HEK293 (cell line): ENCODE measurements at regions not wholly inside any gene's neighbourhood (a gene's known extent, or its start where the extent isn't known, plus 50 kb on each side); places are given as distances from the start of the nearest gene placed in this dataset.
A peak's percentile ranks its signal among the peaks of the same experiment; 100 is the strongest.

Experiments
- CTCF ChIA-PET: fragments of 350-600 bp; formaldehyde crosslinking; extraction: SDS; loops from one replicate; lab custom pipeline; 2021; ENCODE audit warnings: antibody characterized with exemption; lab: Yijun Ruan, JAX
- POLR2A ChIA-PET: fragments of 300-600 bp; formaldehyde crosslinking; extraction: SDS; loops from one replicate; lab custom pipeline; 2020; ENCODE audit warnings: antibody characterized with exemption, inconsistent platforms; lab: Yijun Ruan, JAX
- H3K27ac ChIP-seq: fragments of 200-500 bp; sonication (Bioruptor generic); 2 replicates; pipeline ENCODE4 v1.5.1; 2014; ENCODE audit warnings: low read depth, low read length, control low read depth, inconsistent platforms; ENCODE audit errors: extremely low read depth
- H3K36me3 ChIP-seq, 2 experiments: fragments of 200-500 bp in 1 of 2; sonication (Bioruptor generic) in 1 of 2; 1 replicate in 1 of 2; 2 replicates in 1 of 2; pipeline ENCODE4 v1.5.1; 2014 to 2017; ENCODE audit warnings: inconsistent platforms in 2 of 2, low read length in 2 of 2; ENCODE audit not compliant: control insufficient read depth in 2 of 2, insufficient read depth in 1 of 2
- H3K4me1 ChIP-seq: fragments of 200-500 bp; sonication (Bioruptor generic); 2 replicates; pipeline ENCODE4 v1.5.1; 2014; ENCODE audit warnings: mild to moderate bottlenecking, low read length, inconsistent platforms; ENCODE audit not compliant: control insufficient read depth, insufficient read depth
- H3K4me3 ChIP-seq: 2 replicates; pipeline ENCODE4 v1.5.1; 2011; ENCODE audit warnings: low read depth, mild to moderate bottlenecking, control low read depth, low read length, moderate library complexity
- H3K9me3 ChIP-seq: fragments of 200-500 bp; sonication (Bioruptor generic); 2 replicates; pipeline ENCODE4 v1.5.1; 2014; ENCODE audit warnings: low read depth, low read length, inconsistent platforms; ENCODE audit not compliant: control insufficient read depth, insufficient read depth
- BCL11B ChIP-seq: fragments of 450-650 bp; formaldehyde crosslinking; IDR thresholded peaks from 2 replicates; pipeline ENCODE4 v1.5.1; 2016; ENCODE audit warnings: low read depth, missing biosample characterization, missing genetic modification characterization
- OSR2 ChIP-seq: fragments of 450-650 bp; formaldehyde crosslinking; IDR thresholded peaks from 2 replicates; pipeline ENCODE4 v1.5.1; 2016; ENCODE audit warnings: missing biosample characterization, missing genetic modification characterization
- TCF7L2 ChIP-seq: IDR thresholded peaks from 2 replicates; pipeline ENCODE4 v1.6.1; 2011; ENCODE audit warnings: low read depth, mild to moderate bottlenecking, inconsistent platforms, low read length, moderate library complexity, borderline replicate concordance
- ZNF146 ChIP-seq: fragments of 450-650 bp; formaldehyde crosslinking; IDR thresholded peaks from 2 replicates; pipeline ENCODE4 v1.5.1; 2016; ENCODE audit warnings: missing biosample characterization, missing genetic modification characterization
- ZNF341 ChIP-seq: fragments of 450-650 bp; formaldehyde crosslinking; IDR thresholded peaks from 2 replicates; pipeline ENCODE4; 2016; ENCODE audit warnings: low read depth, missing biosample characterization, missing genetic modification characterization
- ZNF48 ChIP-seq: fragments of 450-650 bp; formaldehyde crosslinking; IDR thresholded peaks from 2 replicates; pipeline ENCODE4 v1.5.1; 2016; ENCODE audit warnings: missing biosample characterization, missing genetic modification characterization
- ZNF521 ChIP-seq: fragments of 450-650 bp; formaldehyde crosslinking; IDR thresholded peaks from 2 replicates; pipeline ENCODE4 v1.5.1; 2017; ENCODE audit warnings: missing biosample characterization, mild to moderate bottlenecking, missing genetic modification characterization
- ZNF747 ChIP-seq: fragments of 450-650 bp; formaldehyde crosslinking; IDR thresholded peaks from 2 replicates; pipeline ENCODE4 v1.5.1; 2016; ENCODE audit warnings: missing biosample characterization, missing genetic modification characterization
- TF ChIP-seq, protein P1 (sequence below): fragments of 450-650 bp; formaldehyde crosslinking; IDR thresholded peaks from 2 replicates; pipeline ENCODE4 v1.5.1; 2016; ENCODE audit warnings: missing biosample characterization, missing genetic modification characterization
- TF ChIP-seq, protein P2 (sequence below): fragments of 450-650 bp; formaldehyde crosslinking; IDR thresholded peaks from 2 replicates; pipeline ENCODE4 v1.5.1; 2016; ENCODE audit warnings: missing biosample characterization, missing genetic modification characterization
- TF ChIP-seq, protein P3 (sequence below): fragments of 450-650 bp; formaldehyde crosslinking; IDR thresholded peaks from 2 replicates; pipeline ENCODE4 v1.5.1; 2016; ENCODE audit warnings: missing biosample characterization, missing genetic modification characterization
- TF ChIP-seq, protein P4 (sequence below): fragments of 450-650 bp; formaldehyde crosslinking; IDR thresholded peaks from 2 replicates; pipeline ENCODE4 v1.5.1; 2016; ENCODE audit warnings: missing biosample characterization, missing genetic modification characterization
- TF ChIP-seq, protein P5 (sequence below): IDR thresholded peaks from 2 replicates; pipeline ENCODE4 v1.6.1; 2011; ENCODE audit warnings: mild to moderate bottlenecking, low read depth, low read length, borderline replicate concordance

DNA sequence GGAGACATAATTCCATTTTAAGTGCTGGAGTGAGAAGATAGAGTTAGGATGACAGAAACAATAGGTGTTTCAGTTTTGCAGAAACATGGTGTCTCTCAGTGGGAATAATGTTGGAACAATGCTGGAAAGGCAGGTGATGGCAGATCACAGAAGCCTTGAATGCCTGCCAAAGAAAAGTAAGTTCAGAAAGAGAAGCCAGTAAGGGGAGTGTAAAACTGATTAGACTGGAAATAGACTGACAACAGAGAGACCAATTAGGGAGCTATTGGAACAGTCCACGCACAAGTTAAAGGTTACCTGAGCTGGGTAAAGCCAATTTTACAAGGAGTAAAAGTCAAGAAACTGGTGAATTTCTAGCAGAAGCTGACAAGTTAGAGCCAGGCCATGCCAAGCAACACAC lies 142.9 kb downstream of the TFAP2A start:
- CTCF ChIA-PET, result interaction anchor here (0.6 kb wide), 1 partner anchor 38 kb away, joined by 6 read pairs; no protein-coding TSS in a partner anchor
- Histone ChIP-seq H3K36me3 (no peaks in the 10 kb centered on the region), H3K4me1 (no peaks in the 10 kb centered on the region), H3K27ac (no peak overlapping the region), H3K4me3 (no peak overlapping the region), H3K9me3 (no peaks in the 10 kb centered on the region)
- POLR2A ChIA-PET, result no interaction called here
- TF ChIP-seq, protein P1, sequence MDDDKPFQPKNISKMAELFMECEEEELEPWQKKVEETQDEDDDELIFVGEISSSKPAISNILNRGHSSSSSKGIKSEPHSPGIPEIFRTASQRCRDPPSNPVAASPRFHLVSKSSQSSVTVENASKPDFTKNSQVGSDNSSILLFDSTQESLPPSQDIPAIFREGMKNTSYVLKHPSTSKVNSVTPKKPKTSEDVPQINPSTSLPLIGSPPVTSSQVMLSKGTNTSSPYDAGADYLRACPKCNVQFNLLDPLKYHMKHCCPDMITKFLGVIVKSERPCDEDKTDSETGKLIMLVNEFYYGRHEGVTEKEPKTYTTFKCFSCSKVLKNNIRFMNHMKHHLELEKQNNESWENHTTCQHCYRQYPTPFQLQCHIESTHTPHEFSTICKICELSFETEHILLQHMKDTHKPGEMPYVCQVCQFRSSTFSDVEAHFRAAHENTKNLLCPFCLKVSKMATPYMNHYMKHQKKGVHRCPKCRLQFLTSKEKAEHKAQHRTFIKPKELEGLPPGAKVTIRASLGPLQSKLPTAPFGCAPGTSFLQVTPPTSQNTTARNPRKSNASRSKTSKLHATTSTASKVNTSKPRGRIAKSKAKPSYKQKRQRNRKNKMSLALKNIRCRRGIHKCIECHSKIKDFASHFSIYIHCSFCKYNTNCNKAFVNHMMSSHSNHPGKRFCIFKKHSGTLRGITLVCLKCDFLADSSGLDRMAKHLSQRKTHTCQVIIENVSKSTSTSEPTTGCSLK, result no peak
- TF ChIP-seq, protein P2, sequence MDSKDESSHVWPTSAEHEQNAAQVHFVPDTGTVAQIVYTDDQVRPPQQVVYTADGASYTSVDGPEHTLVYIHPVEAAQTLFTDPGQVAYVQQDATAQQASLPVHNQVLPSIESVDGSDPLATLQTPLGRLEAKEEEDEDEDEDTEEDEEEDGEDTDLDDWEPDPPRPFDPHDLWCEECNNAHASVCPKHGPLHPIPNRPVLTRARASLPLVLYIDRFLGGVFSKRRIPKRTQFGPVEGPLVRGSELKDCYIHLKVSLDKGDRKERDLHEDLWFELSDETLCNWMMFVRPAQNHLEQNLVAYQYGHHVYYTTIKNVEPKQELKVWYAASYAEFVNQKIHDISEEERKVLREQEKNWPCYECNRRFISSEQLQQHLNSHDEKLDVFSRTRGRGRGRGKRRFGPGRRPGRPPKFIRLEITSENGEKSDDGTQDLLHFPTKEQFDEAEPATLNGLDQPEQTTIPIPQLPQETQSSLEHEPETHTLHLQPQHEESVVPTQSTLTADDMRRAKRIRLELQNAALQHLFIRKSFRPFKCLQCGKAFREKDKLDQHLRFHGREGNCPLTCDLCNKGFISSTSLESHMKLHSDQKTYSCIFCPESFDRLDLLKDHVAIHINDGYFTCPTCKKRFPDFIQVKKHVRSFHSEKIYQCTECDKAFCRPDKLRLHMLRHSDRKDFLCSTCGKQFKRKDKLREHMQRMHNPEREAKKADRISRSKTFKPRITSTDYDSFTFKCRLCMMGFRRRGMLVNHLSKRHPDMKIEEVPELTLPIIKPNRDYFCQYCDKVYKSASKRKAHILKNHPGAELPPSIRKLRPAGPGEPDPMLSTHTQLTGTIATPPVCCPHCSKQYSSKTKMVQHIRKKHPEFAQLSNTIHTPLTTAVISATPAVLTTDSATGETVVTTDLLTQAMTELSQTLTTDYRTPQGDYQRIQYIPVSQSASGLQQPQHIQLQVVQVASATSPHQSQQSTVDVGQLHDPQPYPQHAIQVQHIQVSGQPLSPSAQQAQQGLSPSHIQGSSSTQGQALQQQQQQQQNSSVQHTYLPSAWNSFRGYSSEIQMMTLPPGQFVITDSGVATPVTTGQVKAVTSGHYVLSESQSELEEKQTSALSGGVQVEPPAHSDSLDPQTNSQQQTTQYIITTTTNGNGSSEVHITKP (tag by site-specific recombination), result peak; percentile 21; the same call in 1 of the 2 replicates

DNA sequence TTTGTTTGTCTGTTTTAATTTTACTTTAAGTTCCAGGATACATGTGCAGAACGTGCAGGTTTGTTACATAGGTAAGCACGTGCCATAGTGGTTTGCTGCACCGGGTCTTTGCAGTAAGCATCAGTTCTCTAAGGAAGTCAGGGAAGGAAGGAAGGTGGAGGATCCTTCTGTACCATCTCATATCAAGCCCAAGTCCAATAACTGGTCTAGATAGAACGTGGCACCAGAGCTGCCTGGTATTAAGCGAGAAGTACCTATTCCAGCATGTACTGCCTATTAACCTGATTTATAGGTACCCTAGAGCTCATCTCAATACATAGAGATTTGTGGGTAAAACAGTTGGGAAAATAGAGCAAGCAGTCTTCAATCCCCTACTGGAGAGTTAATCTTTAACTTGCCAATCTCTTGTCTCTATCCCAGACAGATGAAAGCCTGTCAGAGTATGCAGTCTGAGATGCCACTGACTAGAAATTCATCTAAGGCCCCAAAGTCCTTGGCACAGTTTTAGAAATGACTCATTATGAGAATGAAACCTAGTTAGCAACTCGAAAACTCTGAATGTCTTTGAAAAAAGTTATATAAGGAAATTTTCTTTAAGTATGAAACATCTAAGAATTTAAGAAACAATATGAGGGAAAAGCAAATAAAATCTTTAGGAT lies 144.9 kb downstream of the TFAP2A start:
- Histone ChIP-seq H3K27ac (no peak overlapping the region), H3K9me3 (no peaks in the 10 kb centered on the region), H3K4me1 (no peaks in the 10 kb centered on the region), H3K36me3 (no peaks in the 10 kb centered on the region), H3K4me3 (no peak overlapping the region)
- CTCF ChIA-PET, result interaction anchor here (0.7 kb wide), 1 partner anchor 164 kb away, joined by 4 read pairs; no protein-coding TSS in a partner anchor
- TF ChIP-seq BCL11B (tag by site-specific recombination) (no peak), ZNF747 (tag by site-specific recombination) (no peak), OSR2 (tag by site-specific recombination) (no peak), ZNF341 (tag by site-specific recombination) (no peak), ZNF48 (tag by site-specific recombination) (no peak), TCF7L2 (no peak), ZNF146 (tag by site-specific recombination) (no peak), ZNF521 (tag by site-specific recombination) (no peak)
- TF ChIP-seq, protein P3, sequence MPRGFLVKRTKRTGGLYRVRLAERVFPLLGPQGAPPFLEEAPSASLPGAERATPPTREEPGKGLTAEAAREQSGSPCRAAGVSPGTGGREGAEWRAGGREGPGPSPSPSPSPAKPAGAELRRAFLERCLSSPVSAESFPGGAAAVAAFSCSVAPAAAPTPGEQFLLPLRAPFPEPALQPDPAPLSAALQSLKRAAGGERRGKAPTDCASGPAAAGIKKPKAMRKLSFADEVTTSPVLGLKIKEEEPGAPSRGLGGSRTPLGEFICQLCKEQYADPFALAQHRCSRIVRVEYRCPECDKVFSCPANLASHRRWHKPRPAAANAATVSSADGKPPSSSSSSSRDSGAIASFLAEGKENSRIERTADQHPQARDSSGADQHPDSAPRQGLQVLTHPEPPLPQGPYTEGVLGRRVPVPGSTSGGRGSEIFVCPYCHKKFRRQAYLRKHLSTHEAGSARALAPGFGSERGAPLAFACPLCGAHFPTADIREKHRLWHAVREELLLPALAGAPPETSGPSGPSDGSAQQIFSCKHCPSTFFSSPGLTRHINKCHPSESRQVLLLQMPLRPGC (tag by site-specific recombination), result no peak
- TF ChIP-seq, protein P4, sequence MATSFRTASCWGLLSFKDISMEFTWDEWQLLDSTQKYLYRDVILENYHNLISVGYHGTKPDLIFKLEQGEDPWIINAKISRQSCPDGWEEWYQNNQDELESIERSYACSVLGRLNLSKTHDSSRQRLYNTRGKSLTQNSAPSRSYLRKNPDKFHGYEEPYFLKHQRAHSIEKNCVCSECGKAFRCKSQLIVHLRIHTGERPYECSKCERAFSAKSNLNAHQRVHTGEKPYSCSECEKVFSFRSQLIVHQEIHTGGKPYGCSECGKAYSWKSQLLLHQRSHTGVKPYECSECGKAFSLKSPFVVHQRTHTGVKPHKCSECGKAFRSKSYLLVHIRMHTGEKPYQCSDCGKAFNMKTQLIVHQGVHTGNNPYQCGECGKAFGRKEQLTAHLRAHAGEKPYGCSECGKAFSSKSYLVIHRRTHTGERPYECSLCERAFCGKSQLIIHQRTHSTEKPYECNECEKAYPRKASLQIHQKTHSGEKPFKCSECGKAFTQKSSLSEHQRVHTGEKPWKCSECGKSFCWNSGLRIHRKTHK, result no peak
- TF ChIP-seq, protein P5, sequence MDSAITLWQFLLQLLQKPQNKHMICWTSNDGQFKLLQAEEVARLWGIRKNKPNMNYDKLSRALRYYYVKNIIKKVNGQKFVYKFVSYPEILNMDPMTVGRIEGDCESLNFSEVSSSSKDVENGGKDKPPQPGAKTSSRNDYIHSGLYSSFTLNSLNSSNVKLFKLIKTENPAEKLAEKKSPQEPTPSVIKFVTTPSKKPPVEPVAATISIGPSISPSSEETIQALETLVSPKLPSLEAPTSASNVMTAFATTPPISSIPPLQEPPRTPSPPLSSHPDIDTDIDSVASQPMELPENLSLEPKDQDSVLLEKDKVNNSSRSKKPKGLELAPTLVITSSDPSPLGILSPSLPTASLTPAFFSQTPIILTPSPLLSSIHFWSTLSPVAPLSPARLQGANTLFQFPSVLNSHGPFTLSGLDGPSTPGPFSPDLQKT, result no peak
- TF ChIP-seq, protein P2 (tag by site-specific recombination), result no peak
- POLR2A ChIA-PET, result no interaction called here
